ENCODE measurements at regions not wholly inside any gene's neighbourhood (a gene's known extent, or its start where the extent isn't known, plus 50 kb on each side); places are given as distances from the start of the nearest gene placed in this dataset.

DNA sequence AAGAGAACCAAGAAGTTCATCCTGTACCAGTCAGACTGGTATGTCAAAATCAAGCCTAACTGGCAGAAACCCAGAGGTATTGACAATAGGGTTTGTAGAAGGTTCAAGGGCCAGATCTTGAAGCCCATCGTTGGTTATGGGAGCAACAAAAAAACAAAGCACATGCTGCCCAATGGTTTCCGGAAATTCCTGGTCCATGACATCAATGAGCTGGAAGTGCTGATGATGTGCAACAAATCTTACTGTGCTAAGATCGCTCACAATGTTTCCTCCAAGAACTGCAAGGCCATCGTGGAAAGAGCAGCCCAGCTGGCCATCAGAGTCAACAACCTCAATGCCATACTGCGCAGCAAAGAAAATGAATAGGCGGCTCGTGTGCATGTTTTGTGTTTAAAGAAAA lies 172.7 kb upstream of the MED14 start:
- ChIA-PET CTCF (no interaction called here), POLR2A (no interaction called here)
- DNase-seq (ENCODE audit: low spot score): no peak
- TF ChIP-seq CBFB (CRISPR knock-in tag; IDR thresholded peaks at IDR 0.05; ENCODE audit: low read depth) (no peak), JUN (CRISPR knock-in tag; IDR thresholded peaks at IDR 0.05) (no peak)
- TF ChIP-seq, protein P1, sequence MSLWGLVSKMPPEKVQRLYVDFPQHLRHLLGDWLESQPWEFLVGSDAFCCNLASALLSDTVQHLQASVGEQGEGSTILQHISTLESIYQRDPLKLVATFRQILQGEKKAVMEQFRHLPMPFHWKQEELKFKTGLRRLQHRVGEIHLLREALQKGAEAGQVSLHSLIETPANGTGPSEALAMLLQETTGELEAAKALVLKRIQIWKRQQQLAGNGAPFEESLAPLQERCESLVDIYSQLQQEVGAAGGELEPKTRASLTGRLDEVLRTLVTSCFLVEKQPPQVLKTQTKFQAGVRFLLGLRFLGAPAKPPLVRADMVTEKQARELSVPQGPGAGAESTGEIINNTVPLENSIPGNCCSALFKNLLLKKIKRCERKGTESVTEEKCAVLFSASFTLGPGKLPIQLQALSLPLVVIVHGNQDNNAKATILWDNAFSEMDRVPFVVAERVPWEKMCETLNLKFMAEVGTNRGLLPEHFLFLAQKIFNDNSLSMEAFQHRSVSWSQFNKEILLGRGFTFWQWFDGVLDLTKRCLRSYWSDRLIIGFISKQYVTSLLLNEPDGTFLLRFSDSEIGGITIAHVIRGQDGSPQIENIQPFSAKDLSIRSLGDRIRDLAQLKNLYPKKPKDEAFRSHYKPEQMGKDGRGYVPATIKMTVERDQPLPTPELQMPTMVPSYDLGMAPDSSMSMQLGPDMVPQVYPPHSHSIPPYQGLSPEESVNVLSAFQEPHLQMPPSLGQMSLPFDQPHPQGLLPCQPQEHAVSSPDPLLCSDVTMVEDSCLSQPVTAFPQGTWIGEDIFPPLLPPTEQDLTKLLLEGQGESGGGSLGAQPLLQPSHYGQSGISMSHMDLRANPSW (CRISPR knock-in tag; conservative IDR thresholded peaks at IDR 0.05; ENCODE audit: low read depth): no peak
- TF ChIP-seq, protein P2, sequence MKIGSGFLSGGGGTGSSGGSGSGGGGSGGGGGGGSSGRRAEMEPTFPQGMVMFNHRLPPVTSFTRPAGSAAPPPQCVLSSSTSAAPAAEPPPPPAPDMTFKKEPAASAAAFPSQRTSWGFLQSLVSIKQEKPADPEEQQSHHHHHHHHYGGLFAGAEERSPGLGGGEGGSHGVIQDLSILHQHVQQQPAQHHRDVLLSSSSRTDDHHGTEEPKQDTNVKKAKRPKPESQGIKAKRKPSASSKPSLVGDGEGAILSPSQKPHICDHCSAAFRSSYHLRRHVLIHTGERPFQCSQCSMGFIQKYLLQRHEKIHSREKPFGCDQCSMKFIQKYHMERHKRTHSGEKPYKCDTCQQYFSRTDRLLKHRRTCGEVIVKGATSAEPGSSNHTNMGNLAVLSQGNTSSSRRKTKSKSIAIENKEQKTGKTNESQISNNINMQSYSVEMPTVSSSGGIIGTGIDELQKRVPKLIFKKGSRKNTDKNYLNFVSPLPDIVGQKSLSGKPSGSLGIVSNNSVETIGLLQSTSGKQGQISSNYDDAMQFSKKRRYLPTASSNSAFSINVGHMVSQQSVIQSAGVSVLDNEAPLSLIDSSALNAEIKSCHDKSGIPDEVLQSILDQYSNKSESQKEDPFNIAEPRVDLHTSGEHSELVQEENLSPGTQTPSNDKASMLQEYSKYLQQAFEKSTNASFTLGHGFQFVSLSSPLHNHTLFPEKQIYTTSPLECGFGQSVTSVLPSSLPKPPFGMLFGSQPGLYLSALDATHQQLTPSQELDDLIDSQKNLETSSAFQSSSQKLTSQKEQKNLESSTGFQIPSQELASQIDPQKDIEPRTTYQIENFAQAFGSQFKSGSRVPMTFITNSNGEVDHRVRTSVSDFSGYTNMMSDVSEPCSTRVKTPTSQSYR (CRISPR knock-in tag; IDR thresholded peaks at IDR 0.05): no peak
- no peaks in the 10 kb centered on the region for H3K27me3 Mint-ChIP-seq (ENCODE audit: low read depth)
- H3K27ac Mint-ChIP-seq: no peak overlapping the region
- H3K36me3 Mint-ChIP-seq: peaks cover 2% of the 10 kb centered on the region; the same call in 1 of the 2 replicates
- H3K9me3 Mint-ChIP-seq: peaks cover 3% of the 10 kb centered on the region; the same call in 1 of the 2 replicates
- H3K4me3 Mint-ChIP-seq: no peak overlapping the region
- no peak for ATAC-seq
- H3K4me1 Mint-ChIP-seq: peaks cover 4% of the 10 kb centered on the region; the same call in 1 of the 2 replicates

DNA sequence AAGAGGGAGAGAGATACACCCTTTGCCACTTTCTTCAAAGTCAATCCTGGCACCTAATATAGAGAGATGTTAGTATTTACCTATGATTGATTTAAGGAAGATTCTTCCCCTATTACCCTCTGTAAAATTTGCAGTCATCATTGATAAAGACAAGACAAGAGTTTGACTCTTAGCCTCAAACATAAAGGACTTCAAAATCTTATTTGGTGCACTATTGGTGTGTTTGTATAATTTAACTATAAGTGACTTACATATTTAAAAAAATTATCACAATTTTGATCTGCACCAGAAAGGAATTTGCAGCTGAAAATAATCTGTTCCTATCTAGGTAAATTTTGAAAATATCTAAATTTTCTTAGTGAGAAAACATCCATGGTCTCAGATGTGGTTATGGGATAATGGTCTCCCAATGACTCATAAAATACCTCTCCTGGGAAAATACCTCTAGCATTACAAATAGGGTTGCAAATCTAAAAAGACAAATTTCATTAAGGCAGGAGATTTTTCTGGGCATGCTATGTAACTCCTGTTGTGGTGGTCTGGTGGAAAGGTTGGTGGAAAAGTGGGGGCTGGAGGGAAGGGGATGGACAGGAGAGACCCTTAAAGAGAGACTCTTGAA lies 173.6 kb upstream of the MED14 start:
- ChIA-PET CTCF (no interaction called here), POLR2A (no interaction called here)
- Mint-ChIP-seq H3K4me3 (no peak overlapping the region), H3K9me3 (peaks cover 3% of the 10 kb centered on the region; the same call in 1 of the 2 replicates), H3K4me1 (peaks cover 4% of the 10 kb centered on the region; the same call in 1 of the 2 replicates), H3K27me3 (ENCODE audit: low read depth) (no peaks in the 10 kb centered on the region), H3K36me3 (peaks cover 2% of the 10 kb centered on the region; the same call in 1 of the 2 replicates), H3K27ac (no peak overlapping the region)
- no peak for ATAC-seq
- DNase-seq (ENCODE audit: low spot score): no peak
- TF ChIP-seq PRRX2 (CRISPR knock-in tag; IDR thresholded peaks at IDR 0.05) (no peak), ATF1 (CRISPR knock-in tag; IDR thresholded peaks at IDR 0.05) (no peak), TP53 (CRISPR knock-in tag; IDR thresholded peaks at IDR 0.05) (no peak), KAT7 (CRISPR knock-in tag; IDR thresholded peaks at IDR 0.05; ENCODE audit: borderline replicate concordance) (no peak)
- TF ChIP-seq, protein P3, sequence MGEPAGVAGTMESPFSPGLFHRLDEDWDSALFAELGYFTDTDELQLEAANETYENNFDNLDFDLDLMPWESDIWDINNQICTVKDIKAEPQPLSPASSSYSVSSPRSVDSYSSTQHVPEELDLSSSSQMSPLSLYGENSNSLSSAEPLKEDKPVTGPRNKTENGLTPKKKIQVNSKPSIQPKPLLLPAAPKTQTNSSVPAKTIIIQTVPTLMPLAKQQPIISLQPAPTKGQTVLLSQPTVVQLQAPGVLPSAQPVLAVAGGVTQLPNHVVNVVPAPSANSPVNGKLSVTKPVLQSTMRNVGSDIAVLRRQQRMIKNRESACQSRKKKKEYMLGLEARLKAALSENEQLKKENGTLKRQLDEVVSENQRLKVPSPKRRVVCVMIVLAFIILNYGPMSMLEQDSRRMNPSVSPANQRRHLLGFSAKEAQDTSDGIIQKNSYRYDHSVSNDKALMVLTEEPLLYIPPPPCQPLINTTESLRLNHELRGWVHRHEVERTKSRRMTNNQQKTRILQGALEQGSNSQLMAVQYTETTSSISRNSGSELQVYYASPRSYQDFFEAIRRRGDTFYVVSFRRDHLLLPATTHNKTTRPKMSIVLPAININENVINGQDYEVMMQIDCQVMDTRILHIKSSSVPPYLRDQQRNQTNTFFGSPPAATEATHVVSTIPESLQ (CRISPR knock-in tag; IDR thresholded peaks at IDR 0.05): no peak
- TF ChIP-seq, protein P4, sequence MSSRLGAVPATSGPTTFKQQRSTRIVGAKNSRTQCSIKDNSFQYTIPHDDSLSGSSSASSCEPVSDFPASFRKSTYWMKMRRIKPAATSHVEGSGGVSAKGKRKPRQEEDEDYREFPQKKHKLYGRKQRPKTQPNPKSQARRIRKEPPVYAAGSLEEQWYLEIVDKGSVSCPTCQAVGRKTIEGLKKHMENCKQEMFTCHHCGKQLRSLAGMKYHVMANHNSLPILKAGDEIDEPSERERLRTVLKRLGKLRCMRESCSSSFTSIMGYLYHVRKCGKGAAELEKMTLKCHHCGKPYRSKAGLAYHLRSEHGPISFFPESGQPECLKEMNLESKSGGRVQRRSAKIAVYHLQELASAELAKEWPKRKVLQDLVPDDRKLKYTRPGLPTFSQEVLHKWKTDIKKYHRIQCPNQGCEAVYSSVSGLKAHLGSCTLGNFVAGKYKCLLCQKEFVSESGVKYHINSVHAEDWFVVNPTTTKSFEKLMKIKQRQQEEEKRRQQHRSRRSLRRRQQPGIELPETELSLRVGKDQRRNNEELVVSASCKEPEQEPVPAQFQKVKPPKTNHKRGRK (CRISPR knock-in tag; IDR thresholded peaks at IDR 0.05; ENCODE audit: borderline replicate concordance): no peak
- TF ChIP-seq, protein P1 (CRISPR knock-in tag; conservative IDR thresholded peaks at IDR 0.05; ENCODE audit: low read depth): no peak
- TF ChIP-seq, protein P5, sequence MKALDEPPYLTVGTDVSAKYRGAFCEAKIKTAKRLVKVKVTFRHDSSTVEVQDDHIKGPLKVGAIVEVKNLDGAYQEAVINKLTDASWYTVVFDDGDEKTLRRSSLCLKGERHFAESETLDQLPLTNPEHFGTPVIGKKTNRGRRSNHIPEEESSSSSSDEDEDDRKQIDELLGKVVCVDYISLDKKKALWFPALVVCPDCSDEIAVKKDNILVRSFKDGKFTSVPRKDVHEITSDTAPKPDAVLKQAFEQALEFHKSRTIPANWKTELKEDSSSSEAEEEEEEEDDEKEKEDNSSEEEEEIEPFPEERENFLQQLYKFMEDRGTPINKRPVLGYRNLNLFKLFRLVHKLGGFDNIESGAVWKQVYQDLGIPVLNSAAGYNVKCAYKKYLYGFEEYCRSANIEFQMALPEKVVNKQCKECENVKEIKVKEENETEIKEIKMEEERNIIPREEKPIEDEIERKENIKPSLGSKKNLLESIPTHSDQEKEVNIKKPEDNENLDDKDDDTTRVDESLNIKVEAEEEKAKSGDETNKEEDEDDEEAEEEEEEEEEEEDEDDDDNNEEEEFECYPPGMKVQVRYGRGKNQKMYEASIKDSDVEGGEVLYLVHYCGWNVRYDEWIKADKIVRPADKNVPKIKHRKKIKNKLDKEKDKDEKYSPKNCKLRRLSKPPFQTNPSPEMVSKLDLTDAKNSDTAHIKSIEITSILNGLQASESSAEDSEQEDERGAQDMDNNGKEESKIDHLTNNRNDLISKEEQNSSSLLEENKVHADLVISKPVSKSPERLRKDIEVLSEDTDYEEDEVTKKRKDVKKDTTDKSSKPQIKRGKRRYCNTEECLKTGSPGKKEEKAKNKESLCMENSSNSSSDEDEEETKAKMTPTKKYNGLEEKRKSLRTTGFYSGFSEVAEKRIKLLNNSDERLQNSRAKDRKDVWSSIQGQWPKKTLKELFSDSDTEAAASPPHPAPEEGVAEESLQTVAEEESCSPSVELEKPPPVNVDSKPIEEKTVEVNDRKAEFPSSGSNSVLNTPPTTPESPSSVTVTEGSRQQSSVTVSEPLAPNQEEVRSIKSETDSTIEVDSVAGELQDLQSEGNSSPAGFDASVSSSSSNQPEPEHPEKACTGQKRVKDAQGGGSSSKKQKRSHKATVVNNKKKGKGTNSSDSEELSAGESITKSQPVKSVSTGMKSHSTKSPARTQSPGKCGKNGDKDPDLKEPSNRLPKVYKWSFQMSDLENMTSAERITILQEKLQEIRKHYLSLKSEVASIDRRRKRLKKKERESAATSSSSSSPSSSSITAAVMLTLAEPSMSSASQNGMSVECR (CRISPR knock-in tag; IDR thresholded peaks at IDR 0.05; ENCODE audit: borderline replicate concordance): no peak
- TF ChIP-seq, protein P6, sequence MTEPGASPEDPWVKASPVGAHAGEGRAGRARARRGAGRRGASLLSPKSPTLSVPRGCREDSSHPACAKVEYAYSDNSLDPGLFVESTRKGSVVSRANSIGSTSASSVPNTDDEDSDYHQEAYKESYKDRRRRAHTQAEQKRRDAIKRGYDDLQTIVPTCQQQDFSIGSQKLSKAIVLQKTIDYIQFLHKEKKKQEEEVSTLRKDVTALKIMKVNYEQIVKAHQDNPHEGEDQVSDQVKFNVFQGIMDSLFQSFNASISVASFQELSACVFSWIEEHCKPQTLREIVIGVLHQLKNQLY (CRISPR knock-in tag; IDR thresholded peaks at IDR 0.05): no peak
- TF ChIP-seq, protein P7, sequence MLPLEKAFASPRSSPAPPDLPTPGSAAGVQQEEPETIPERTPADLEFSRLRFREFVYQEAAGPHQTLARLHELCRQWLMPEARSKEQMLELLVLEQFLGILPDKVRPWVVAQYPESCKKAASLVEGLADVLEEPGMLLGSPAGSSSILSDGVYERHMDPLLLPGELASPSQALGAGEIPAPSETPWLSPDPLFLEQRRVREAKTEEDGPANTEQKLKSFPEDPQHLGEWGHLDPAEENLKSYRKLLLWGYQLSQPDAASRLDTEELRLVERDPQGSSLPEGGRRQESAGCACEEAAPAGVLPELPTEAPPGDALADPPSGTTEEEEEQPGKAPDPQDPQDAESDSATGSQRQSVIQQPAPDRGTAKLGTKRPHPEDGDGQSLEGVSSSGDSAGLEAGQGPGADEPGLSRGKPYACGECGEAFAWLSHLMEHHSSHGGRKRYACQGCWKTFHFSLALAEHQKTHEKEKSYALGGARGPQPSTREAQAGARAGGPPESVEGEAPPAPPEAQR (CRISPR knock-in tag; IDR thresholded peaks at IDR 0.05): no peak
